Lower leg skin (tissue), 3 donors: ENCODE measurements at regions not wholly inside any gene's neighbourhood (a gene's known extent, or its start where the extent isn't known, plus 50 kb on each side); places are given as distances from the start of the nearest gene placed in this dataset.

Source experiments
- POLR2A ChIP-seq, 2 donors: fragments of 450-650 bp; IDR thresholded peaks; one replicate each; pipeline ENCODE4 v1.6.1; 2016 to 2017; ENCODE audit warnings: antibody characterized with exemption in 2 of 2, mild to moderate bottlenecking in 1 of 2, moderate library complexity in 1 of 2
- TF ChIP-seq, protein P1 (sequence below), 3 donors: fragments of 450-650 bp; IDR thresholded peaks; one replicate each; pipeline ENCODE4 v1.5.1; 2016; ENCODE audit warnings: antibody characterized with exemption in 3 of 3, mild to moderate bottlenecking in 3 of 3, moderate library complexity in 2 of 3

DNA sequence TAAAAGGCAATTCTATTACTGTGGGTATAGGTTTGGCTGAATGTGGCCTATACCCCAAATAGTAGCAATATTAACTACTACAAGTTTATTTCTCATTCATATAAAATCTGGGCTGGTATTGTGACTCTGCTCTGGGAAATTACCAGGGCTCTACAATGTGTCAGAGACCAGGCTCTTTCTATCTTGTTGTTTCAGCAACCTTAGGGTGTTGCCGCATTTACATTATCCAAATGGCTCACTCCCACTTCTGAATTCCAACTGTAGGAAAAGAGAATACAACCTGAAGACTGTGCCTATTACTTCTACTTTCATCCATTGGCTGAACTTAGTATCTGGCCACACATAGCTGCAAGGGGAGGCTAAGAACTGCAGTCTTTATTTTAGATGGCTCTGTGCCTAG is 106.7 kb upstream of the CENPW start:
- TF ChIP-seq, protein P1, sequence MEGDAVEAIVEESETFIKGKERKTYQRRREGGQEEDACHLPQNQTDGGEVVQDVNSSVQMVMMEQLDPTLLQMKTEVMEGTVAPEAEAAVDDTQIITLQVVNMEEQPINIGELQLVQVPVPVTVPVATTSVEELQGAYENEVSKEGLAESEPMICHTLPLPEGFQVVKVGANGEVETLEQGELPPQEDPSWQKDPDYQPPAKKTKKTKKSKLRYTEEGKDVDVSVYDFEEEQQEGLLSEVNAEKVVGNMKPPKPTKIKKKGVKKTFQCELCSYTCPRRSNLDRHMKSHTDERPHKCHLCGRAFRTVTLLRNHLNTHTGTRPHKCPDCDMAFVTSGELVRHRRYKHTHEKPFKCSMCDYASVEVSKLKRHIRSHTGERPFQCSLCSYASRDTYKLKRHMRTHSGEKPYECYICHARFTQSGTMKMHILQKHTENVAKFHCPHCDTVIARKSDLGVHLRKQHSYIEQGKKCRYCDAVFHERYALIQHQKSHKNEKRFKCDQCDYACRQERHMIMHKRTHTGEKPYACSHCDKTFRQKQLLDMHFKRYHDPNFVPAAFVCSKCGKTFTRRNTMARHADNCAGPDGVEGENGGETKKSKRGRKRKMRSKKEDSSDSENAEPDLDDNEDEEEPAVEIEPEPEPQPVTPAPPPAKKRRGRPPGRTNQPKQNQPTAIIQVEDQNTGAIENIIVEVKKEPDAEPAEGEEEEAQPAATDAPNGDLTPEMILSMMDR (IDR thresholded peaks at IDR 0.05): no peak
- TF ChIP-seq POLR2A (IDR thresholded peaks at IDR 0.05): no peak
